K562 (cell line): ENCODE measurements at regions not wholly inside any gene's neighbourhood (a gene's known extent, or its start where the extent isn't known, plus 50 kb on each side); places are given as distances from the start of the nearest gene placed in this dataset.

Experiments
- HIVEP1 ChIP-seq: fragments of 250-450 bp; sonication (Bioruptor Pico); IDR thresholded peaks from 2 replicates; pipeline ENCODE4 v1.4.0; 2020; ENCODE audit warnings: mild to moderate bottlenecking
- MAFF ChIP-seq: IDR thresholded peaks from 2 replicates; pipeline ENCODE4 v1.6.1; 2012; ENCODE audit warnings: low read length, improper control_type of control experiment
- ZC3H4 ChIP-seq: sonication (generic); formaldehyde crosslinking; IDR thresholded peaks from 2 replicates; pipeline ENCODE4 v1.9.0; 2021; ENCODE audit warnings: missing genetic modification reagents, borderline replicate concordance
- TF ChIP-seq, protein P1 (sequence below): fragments of 450-650 bp; IDR thresholded peaks from 2 replicates; pipeline ENCODE4 v1.6.1; 2016; ENCODE audit warnings: low read depth
- TF ChIP-seq, protein P2 (sequence below): fragments of 250-450 bp; sonication (Bioruptor Pico); IDR thresholded peaks from 2 replicates; pipeline ENCODE4 v1.8.0; 2022; ENCODE audit warnings: inconsistent platforms
- TF ChIP-seq, protein P3 (sequence below): sonication (generic); formaldehyde crosslinking; IDR thresholded peaks from 2 replicates; pipeline ENCODE4 v1.4.0; 2020; ENCODE audit warnings: mild to moderate bottlenecking, missing genetic modification reagents

DNA sequence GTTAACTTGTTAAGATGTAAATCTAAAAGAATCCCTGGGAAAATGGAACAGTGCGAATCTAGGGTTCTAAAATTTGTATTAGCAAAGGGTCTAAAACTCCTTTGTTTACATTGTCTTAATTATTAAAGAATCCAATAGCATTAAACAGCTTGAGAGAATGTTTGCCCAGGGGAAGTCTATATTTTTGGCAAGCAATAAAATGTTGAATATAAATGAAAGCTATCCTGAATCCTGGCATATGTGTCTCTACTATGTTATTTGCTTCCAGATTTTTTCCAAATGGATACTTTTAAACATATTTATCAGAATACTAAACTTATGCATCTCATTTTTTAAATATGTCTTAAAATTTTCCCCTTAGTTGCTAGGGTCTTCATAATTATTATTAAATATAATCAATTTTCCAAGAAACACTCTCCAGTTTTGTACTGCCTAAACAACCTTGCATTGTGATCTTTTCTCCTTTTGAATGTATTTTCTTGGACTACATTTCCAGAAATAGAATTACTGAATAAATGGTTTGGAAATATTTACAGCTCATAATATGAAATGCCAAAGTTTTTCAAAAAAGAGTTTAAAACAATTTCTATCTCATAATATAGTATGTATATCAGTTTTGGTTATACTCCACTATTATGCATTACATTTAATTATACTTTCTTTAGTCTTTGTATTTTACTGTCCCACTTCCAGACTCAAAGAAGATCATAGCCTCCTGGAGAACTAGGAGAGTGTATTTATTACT is 304.8 kb downstream of the USP25 start (continued):
- TF ChIP-seq, protein P1, sequence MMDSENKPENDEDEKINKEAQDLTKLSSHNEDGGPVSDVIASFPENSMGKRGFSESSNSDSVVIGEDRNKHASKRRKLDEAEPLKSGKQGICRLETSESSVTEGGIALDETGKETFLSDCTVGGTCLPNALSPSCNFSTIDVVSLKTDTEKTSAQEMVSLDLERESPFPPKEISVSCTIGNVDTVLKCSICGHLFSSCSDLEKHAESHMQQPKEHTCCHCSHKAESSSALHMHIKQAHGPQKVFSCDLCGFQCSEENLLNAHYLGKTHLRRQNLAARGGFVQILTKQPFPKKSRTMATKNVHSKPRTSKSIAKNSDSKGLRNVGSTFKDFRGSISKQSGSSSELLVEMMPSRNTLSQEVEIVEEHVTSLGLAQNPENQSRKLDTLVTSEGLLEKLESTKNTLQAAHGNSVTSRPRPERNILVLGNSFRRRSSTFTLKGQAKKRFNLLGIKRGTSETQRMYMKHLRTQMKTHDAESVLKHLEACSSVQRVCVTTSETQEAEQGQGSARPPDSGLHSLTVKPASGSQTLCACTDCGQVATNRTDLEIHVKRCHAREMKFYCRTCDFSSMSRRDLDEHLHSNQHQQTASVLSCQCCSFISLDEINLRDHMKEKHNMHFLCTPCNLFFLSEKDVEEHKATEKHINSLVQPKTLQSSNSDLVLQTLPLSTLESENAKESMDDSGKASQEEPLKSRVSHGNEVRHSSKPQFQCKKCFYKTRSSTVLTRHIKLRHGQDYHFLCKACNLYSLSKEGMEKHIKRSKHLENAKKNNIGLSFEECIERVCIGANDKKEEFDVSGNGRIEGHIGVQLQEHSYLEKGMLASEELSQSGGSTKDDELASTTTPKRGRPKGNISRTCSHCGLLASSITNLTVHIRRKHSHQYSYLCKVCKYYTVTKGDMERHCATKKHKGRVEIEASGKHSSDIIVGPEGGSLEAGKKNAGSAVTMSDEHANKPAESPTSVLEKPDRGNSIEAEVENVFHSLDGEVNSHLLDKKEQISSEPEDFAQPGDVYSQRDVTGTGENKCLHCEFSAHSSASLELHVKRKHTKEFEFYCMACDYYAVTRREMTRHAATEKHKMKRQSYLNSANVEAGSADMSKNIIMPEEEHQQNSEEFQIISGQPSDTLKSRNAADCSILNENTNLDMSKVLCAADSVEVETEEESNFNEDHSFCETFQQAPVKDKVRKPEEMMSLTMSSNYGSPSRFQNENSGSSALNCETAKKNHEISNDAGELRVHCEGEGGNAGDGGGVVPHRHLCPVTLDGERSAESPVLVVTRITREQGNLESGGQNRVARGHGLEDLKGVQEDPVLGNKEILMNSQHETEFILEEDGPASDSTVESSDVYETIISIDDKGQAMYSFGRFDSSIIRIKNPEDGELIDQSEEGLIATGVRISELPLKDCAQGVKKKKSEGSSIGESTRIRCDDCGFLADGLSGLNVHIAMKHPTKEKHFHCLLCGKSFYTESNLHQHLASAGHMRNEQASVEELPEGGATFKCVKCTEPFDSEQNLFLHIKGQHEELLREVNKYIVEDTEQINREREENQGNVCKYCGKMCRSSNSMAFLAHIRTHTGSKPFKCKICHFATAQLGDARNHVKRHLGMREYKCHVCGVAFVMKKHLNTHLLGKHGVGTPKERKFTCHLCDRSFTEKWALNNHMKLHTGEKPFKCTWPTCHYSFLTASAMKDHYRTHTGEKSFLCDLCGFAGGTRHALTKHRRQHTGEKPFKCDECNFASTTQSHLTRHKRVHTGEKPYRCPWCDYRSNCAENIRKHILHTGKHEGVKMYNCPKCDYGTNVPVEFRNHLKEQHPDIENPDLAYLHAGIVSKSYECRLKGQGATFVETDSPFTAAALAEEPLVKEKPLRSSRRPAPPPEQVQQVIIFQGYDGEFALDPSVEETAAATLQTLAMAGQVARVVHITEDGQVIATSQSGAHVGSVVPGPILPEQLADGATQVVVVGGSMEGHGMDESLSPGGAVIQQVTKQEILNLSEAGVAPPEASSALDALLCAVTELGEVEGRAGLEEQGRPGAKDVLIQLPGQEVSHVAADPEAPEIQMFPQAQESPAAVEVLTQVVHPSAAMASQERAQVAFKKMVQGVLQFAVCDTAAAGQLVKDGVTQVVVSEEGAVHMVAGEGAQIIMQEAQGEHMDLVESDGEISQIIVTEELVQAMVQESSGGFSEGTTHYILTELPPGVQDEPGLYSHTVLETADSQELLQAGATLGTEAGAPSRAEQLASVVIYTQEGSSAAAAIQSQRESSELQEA = no peak
- TF ChIP-seq HIVEP1 (CRISPR knock-in tag) (no peak), ZC3H4 (no peak), MAFF (no peak)
- TF ChIP-seq, protein P2, sequence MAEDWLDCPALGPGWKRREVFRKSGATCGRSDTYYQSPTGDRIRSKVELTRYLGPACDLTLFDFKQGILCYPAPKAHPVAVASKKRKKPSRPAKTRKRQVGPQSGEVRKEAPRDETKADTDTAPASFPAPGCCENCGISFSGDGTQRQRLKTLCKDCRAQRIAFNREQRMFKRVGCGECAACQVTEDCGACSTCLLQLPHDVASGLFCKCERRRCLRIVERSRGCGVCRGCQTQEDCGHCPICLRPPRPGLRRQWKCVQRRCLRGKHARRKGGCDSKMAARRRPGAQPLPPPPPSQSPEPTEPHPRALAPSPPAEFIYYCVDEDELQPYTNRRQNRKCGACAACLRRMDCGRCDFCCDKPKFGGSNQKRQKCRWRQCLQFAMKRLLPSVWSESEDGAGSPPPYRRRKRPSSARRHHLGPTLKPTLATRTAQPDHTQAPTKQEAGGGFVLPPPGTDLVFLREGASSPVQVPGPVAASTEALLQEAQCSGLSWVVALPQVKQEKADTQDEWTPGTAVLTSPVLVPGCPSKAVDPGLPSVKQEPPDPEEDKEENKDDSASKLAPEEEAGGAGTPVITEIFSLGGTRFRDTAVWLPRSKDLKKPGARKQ (CRISPR knock-in tag) = no peak
- TF ChIP-seq, protein P3, sequence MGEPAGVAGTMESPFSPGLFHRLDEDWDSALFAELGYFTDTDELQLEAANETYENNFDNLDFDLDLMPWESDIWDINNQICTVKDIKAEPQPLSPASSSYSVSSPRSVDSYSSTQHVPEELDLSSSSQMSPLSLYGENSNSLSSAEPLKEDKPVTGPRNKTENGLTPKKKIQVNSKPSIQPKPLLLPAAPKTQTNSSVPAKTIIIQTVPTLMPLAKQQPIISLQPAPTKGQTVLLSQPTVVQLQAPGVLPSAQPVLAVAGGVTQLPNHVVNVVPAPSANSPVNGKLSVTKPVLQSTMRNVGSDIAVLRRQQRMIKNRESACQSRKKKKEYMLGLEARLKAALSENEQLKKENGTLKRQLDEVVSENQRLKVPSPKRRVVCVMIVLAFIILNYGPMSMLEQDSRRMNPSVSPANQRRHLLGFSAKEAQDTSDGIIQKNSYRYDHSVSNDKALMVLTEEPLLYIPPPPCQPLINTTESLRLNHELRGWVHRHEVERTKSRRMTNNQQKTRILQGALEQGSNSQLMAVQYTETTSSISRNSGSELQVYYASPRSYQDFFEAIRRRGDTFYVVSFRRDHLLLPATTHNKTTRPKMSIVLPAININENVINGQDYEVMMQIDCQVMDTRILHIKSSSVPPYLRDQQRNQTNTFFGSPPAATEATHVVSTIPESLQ = no peak
